Neural cell (in vitro differentiated cells): ENCODE measurements at regions not wholly inside any gene's neighbourhood (a gene's known extent, or its start where the extent isn't known, plus 50 kb on each side); places are given as distances from the start of the nearest gene placed in this dataset.
"Not testable (repeated sequence)": the region's sequence is repeated elsewhere in the genome, so short reads cannot be mapped to it uniquely, and the experiment has no call there.

Experiments used
- H2AFZ ChIP-seq: fragments of 200-600, 300-800 bp; sonication (generic), shearing (Covaris generic); 2 replicates; pipeline ENCODE4 v1.6.0; 2014; ENCODE audit warnings: low read depth, mild to moderate bottlenecking, antibody characterized with exemption, low read length, moderate library complexity
- H3F3A ChIP-seq: fragments of 200-600 bp; shearing (Covaris generic); 2 replicates; pipeline ENCODE4 v1.6.1; 2016; ENCODE audit warnings: mild to moderate bottlenecking, moderate library complexity, mixed read lengths, antibody characterized with exemption, low read length; ENCODE audit not compliant: insufficient read depth, poor library complexity, severe bottlenecking
- H3K27ac ChIP-seq: fragments of 200-600, 300-800 bp; sonication (generic), shearing (Covaris generic); 2 replicates; pipeline ENCODE4 v1.5.1; 2014; ENCODE audit warnings: mild to moderate bottlenecking, low read length, moderate library complexity
- H3K27me3 ChIP-seq: fragments of 300-800, 200-600 bp; sonication (generic), shearing (Covaris generic); 2 replicates; pipeline ENCODE4 v1.6.0; 2014; ENCODE audit warnings: mild to moderate bottlenecking, low read depth, low read length, moderate library complexity; ENCODE audit not compliant: insufficient read depth
- H3K36me3 ChIP-seq: fragments of 300-800, 200-600 bp; sonication (generic), shearing (Covaris generic); 2 replicates; pipeline ENCODE4 v1.5.1; 2014; ENCODE audit warnings: mild to moderate bottlenecking, antibody characterized with exemption, low read length, moderate library complexity; ENCODE audit not compliant: insufficient read depth
- H3K4me2 ChIP-seq: fragments of 300-800, 200-600 bp; sonication (generic), shearing (Covaris generic); 2 replicates; pipeline ENCODE4 v1.6.0; 2014; ENCODE audit warnings: mild to moderate bottlenecking, low read length
- H3K4me3 ChIP-seq: fragments of 300-800, 200-600 bp; sonication (generic), shearing (Covaris generic); 2 replicates; pipeline ENCODE4 v1.5.1; 2014; ENCODE audit warnings: mild to moderate bottlenecking, low read length, moderate library complexity
- H3K79me2 ChIP-seq: fragments of 200-600 bp; shearing (Covaris generic); replicated peaks from 2 replicates; pipeline ENCODE4 v1.6.0; 2014; ENCODE audit warnings: mild to moderate bottlenecking, low read length, moderate library complexity; ENCODE audit not compliant: insufficient read depth
- H3K9ac ChIP-seq: fragments of 300-800, 200-600 bp; sonication (generic), shearing (Covaris generic); 2 replicates; pipeline ENCODE4 v1.6.1; 2016; ENCODE audit warnings: mild to moderate bottlenecking, low read length, mixed read lengths
- H3K9me2 ChIP-seq: fragments of 200-600 bp; shearing (Covaris generic); 2 replicates; pipeline ENCODE4 v1.6.1; 2016; ENCODE audit warnings: mild to moderate bottlenecking, low read length, mixed read lengths; ENCODE audit not compliant: insufficient read depth
- H3K9me3 ChIP-seq: fragments of 200-600, 300-800 bp; sonication (generic), shearing (Covaris generic); 2 replicates; pipeline ENCODE4 v1.6.1; 2016; ENCODE audit warnings: mild to moderate bottlenecking, mixed run types, low read length, moderate library complexity, mixed read lengths
- H4K20me1 ChIP-seq: fragments of 200-600 bp; shearing (Covaris generic); 2 replicates; pipeline ENCODE4 v1.6.1; 2016; ENCODE audit warnings: mild to moderate bottlenecking, mixed run types; ENCODE audit not compliant: insufficient read depth
- CTCF ChIP-seq: fragments of 450-650 bp; IDR thresholded peaks from 2 replicates; pipeline ENCODE4 v1.5.1; 2014; ENCODE audit warnings: antibody characterized with exemption, mild to moderate bottlenecking, moderate library complexity; ENCODE audit not compliant: poor library complexity, severe bottlenecking
- EP300 ChIP-seq: fragments of 450-650 bp; conservative IDR thresholded peaks from 2 replicates; pipeline ENCODE4 v1.6.1; 2014; ENCODE audit warnings: antibody characterized with exemption, mild to moderate bottlenecking, moderate library complexity; ENCODE audit not compliant: poor library complexity, severe bottlenecking
- EZH2 ChIP-seq: fragments of 200-600, 300-800 bp; shearing (Covaris generic), sonication (generic); IDR thresholded peaks from 2 replicates; pipeline ENCODE4 v1.6.1; 2014; ENCODE audit warnings: antibody characterized with exemption, low read length, borderline replicate concordance, mild to moderate bottlenecking; ENCODE audit not compliant: insufficient read depth, poor library complexity, severe bottlenecking
- MXI1 ChIP-seq: fragments of 450-650 bp; conservative IDR thresholded peaks from 2 replicates; pipeline ENCODE4 v1.6.1; 2014; ENCODE audit warnings: antibody characterized with exemption, mild to moderate bottlenecking; ENCODE audit not compliant: poor library complexity, severe bottlenecking
- POLR2AphosphoS5 ChIP-seq: IDR thresholded peaks from 2 replicates; pipeline ENCODE4 v1.6.1; 2012
- RAD21 ChIP-seq: fragments of 450-650 bp; conservative IDR thresholded peaks from 2 replicates; pipeline ENCODE4 v1.6.1; 2014; ENCODE audit warnings: antibody characterized with exemption, mild to moderate bottlenecking, moderate library complexity
- REST ChIP-seq: IDR thresholded peaks from 2 replicates; pipeline ENCODE4 v1.6.1; 2012; ENCODE audit warnings: borderline replicate concordance
- SMC3 ChIP-seq: fragments of 450-650 bp; conservative IDR thresholded peaks from 2 replicates; pipeline ENCODE4 v1.6.1; 2014; ENCODE audit warnings: antibody characterized with exemption, mild to moderate bottlenecking, moderate library complexity; ENCODE audit not compliant: poor library complexity
- TAF1 ChIP-seq: IDR thresholded peaks from 2 replicates; pipeline ENCODE4 v1.6.1; 2012; ENCODE audit warnings: low read depth

GRCh38 chr14:43786066-43786762, 720.9 kb downstream of the FSCB start:
- Histone ChIP-seq H3K9me3 (no peaks in the 10 kb centered on the region), H3K9me2 (no peaks in the 10 kb centered on the region), H3K27ac (no peak overlapping the region), H3K4me3 (no peak overlapping the region), H3K36me3 (no peaks in the 10 kb centered on the region), H4K20me1 (no peaks in the 10 kb centered on the region), H3K79me2 (no peaks in the 10 kb centered on the region), H3K4me2 (no peak overlapping the region), H2AFZ (no peak overlapping the region), H3K27me3 (no peaks in the 10 kb centered on the region), H3K9ac (no peak overlapping the region), H3F3A (no peaks in the 10 kb centered on the region)
- TF ChIP-seq TAF1 (no peak), EP300 (no peak), EZH2 (no peak), REST (no peak), SMC3 (no peak), MXI1 (no peak), RAD21 (no peak), POLR2AphosphoS5 (no peak), CTCF (no peak)

GRCh38 chr14:43784432-43784831, 722.7 kb downstream of the FSCB start:
- H3F3A ChIP-seq, H3K36me3 ChIP-seq, H3K79me2 ChIP-seq, H3K4me3 ChIP-seq, H2AFZ ChIP-seq, H3K9me3 ChIP-seq, H3K4me2 ChIP-seq, H3K9me2 ChIP-seq, H3K9ac ChIP-seq, H3K27me3 ChIP-seq, H3K27ac ChIP-seq, H4K20me1 ChIP-seq: not testable (repeated sequence)
